ENCODE measurements at regions not wholly inside any gene's neighbourhood (a gene's known extent, or its start where the extent isn't known, plus 50 kb on each side); places are given as distances from the start of the nearest gene placed in this dataset.
"Not testable (repeated sequence)": the region's sequence is repeated elsewhere in the genome, so short reads cannot be mapped to it uniquely, and the experiment has no call there.

GRCh38 chr2:125642032-125642431, 1013.9 kb upstream of the GYPC start:
- DNase-seq = no peak

- DNase-seq = no peak
These were observed 1012.8 kb upstream of the GYPC start for GRCh38 chr2:125643128-125643527.

GRCh38 chr2:125643585-125643984, 1012.4 kb upstream of the GYPC start:
- no peak for DNase-seq

- no peak for DNase-seq
These were observed 1011.7 kb upstream of the GYPC start for GRCh38 chr2:125644257-125644656.

- no peak for DNase-seq
These were observed 1003.7 kb upstream of the GYPC start for GRCh38 chr2:125652280-125652679.

- DNase-seq = no peak
These were observed 1001.7 kb upstream of the GYPC start for GRCh38 chr2:125654226-125654625.

- DNase-seq = no peak
These were observed 999.8 kb upstream of the GYPC start for GRCh38 chr2:125656190-125656589.

- DNase-seq = no peak
These were observed 997.4 kb upstream of the GYPC start for GRCh38 chr2:125658583-125658982.

- not testable (repeated sequence) for DNase-seq
These were observed 995.6 kb upstream of the GYPC start for GRCh38 chr2:125660369-125660768.

GRCh38 chr2:125667630-125668029, 988.3 kb upstream of the GYPC start:
- DNase-seq = no peak

GRCh38 chr2:125679903-125680302, 976.1 kb upstream of the GYPC start:
- DNase-seq = no peak

GRCh38 chr2:125680809-125681208, 975.1 kb upstream of the GYPC start:
- DNase-seq = no peak

- DNase-seq = no peak
These were observed 974.4 kb upstream of the GYPC start for GRCh38 chr2:125681576-125681975.

GRCh38 chr2:125681976-125682805, 973.8 kb upstream of the GYPC start:
- DNase-seq = no peak

- no peak for DNase-seq
These were observed 971.7 kb upstream of the GYPC start for GRCh38 chr2:125684256-125684655.

- DNase-seq = no peak
These were observed 971.0 kb upstream of the GYPC start for GRCh38 chr2:125684932-125685331.

GRCh38 chr2:125696560-125696959, 959.4 kb upstream of the GYPC start:
- DNase-seq = no peak

- no peak for DNase-seq
These were observed 957.7 kb upstream of the GYPC start for GRCh38 chr2:125698280-125698679.

- no peak for DNase-seq
These were observed 954.9 kb upstream of the GYPC start for GRCh38 chr2:125701070-125701469.

- DNase-seq = no peak
These were observed 948.3 kb upstream of the GYPC start for GRCh38 chr2:125707611-125708010.

GRCh38 chr2:125710561-125710960, 945.4 kb upstream of the GYPC start:
- no peak for DNase-seq

GRCh38 chr2:125711075-125711474, 944.9 kb upstream of the GYPC start:
- no peak for DNase-seq

GRCh38 chr2:125713533-125713932, 942.4 kb upstream of the GYPC start:
- no peak for DNase-seq

- DNase-seq = no peak
These were observed 934.8 kb upstream of the GYPC start for GRCh38 chr2:125721072-125721721.
